ENCODE measurements at regions not wholly inside any gene's neighbourhood (a gene's known extent, or its start where the extent isn't known, plus 50 kb on each side); places are given as distances from the start of the nearest gene placed in this dataset.

GRCh38 chr22:23389271-23390071 is 190.6 kb downstream of the IGLL1 start:
- Histone ChIP-seq H4K91ac (ENCODE audit: low read depth, low read length) (no peak overlapping the region), H3K23ac (ENCODE audit: low read length) (no peak overlapping the region), H3K4ac (ENCODE audit: low read depth, low read length) (no peak overlapping the region), H3K27me3 (ENCODE audit: insufficient read depth, low read length) (no peaks in the 10 kb centered on the region), H3K9me3 (ENCODE audit: insufficient read depth, low read depth, low read length) (no peaks in the 10 kb centered on the region), H4K8ac (ENCODE audit: low read depth, low read length) (no peak overlapping the region), H2BK120ac (ENCODE audit: insufficient read depth, low read length, poor library complexity) (no peak overlapping the region), H3K4me1 (ENCODE audit: control insufficient read depth in 1 of 2, insufficient read depth in 2 of 2, low read length in 2 of 2) (peaks cover 4 to 7% of the 10 kb centered on the region in 2 experiments), H2BK5ac (ENCODE audit: low read depth, low read length, poor library complexity) (no peak overlapping the region), H3K4me2 (ENCODE audit: low read length) (no peak overlapping the region), H3K79me2 (ENCODE audit: control insufficient read depth, insufficient read depth, low read length, poor library complexity) (no peaks in the 10 kb centered on the region), H2AFZ (ENCODE audit: insufficient read depth, low read length, poor library complexity) (no peak overlapping the region), H3K4me3 (ENCODE audit: low read depth, low read length) (no peak overlapping the region), H3K14ac (ENCODE audit: low read length) (no peak overlapping the region), H4K12ac (ENCODE audit: low read depth, low read length) (no peak overlapping the region), H3K36me3 (ENCODE audit: control insufficient read depth in 1 of 2, insufficient read depth in 2 of 2, low read length in 2 of 2) (peaks cover 9 to 20% of the 10 kb centered on the region in 2 experiments), H3K79me1 (ENCODE audit: low read length) (no peaks in the 10 kb centered on the region), H2AK5ac (ENCODE audit: low read length) (no peak overlapping the region), H2BK12ac (ENCODE audit: low read length) (no peak overlapping the region), H3K18ac (ENCODE audit: low read length) (no peak overlapping the region), H3K9ac (ENCODE audit: low read length) (no peak overlapping the region), H3K27ac (ENCODE audit: low read depth, low read length) (no peak overlapping the region)
- no CpG with 5 or more reads among the region's 21 CpGs for WGBS (ENCODE audit: extremely low coverage, insufficient coverage, insufficient read length)
- no peak for DNase-seq

GRCh38 chr22:23388517-23388890 is 191.6 kb downstream of the IGLL1 start:
- no peak overlapping the region for H2BK120ac ChIP-seq (ENCODE audit: insufficient read depth, low read length, poor library complexity)
- H3K18ac ChIP-seq (ENCODE audit: low read length): no peak overlapping the region
- H3K4me2 ChIP-seq (ENCODE audit: low read length): no peak overlapping the region
- no peak overlapping the region for H3K4ac ChIP-seq (ENCODE audit: low read depth, low read length)
- no peak overlapping the region for H4K8ac ChIP-seq (ENCODE audit: low read depth, low read length)
- H2AFZ ChIP-seq (ENCODE audit: insufficient read depth, low read length, poor library complexity): no peak overlapping the region
- no peak for DNase-seq
- no peak overlapping the region for H4K91ac ChIP-seq (ENCODE audit: low read depth, low read length)
- no peaks in the 10 kb centered on the region for H3K27me3 ChIP-seq (ENCODE audit: insufficient read depth, low read length)
- no peaks in the 10 kb centered on the region for H3K79me2 ChIP-seq (ENCODE audit: control insufficient read depth, insufficient read depth, low read length, poor library complexity)
- no peak overlapping the region for H3K9ac ChIP-seq (ENCODE audit: low read length)
- peaks cover 9 to 19% of the 10 kb centered on the region in 2 experiments for H3K36me3 ChIP-seq (ENCODE audit: control insufficient read depth in 1 of 2, insufficient read depth in 2 of 2, low read length in 2 of 2)
- no peak overlapping the region for H3K4me3 ChIP-seq (ENCODE audit: low read depth, low read length)
- no peak overlapping the region for H2BK5ac ChIP-seq (ENCODE audit: low read depth, low read length, poor library complexity)
- no peak overlapping the region for H2BK12ac ChIP-seq (ENCODE audit: low read length)
- no peaks in the 10 kb centered on the region for H3K9me3 ChIP-seq (ENCODE audit: insufficient read depth, low read depth, low read length)
- H3K23ac ChIP-seq (ENCODE audit: low read length): no peak overlapping the region
- no peak overlapping the region for H3K27ac ChIP-seq (ENCODE audit: low read depth, low read length)
- H4K12ac ChIP-seq (ENCODE audit: low read depth, low read length): no peak overlapping the region
- H2AK5ac ChIP-seq (ENCODE audit: low read length): no peak overlapping the region
- H3K14ac ChIP-seq (ENCODE audit: low read length): no peak overlapping the region
- no peaks in the 10 kb centered on the region for H3K79me1 ChIP-seq (ENCODE audit: low read length)
- WGBS (ENCODE audit: extremely low coverage, insufficient coverage, insufficient read length): no CpG with 5 or more reads among the region's 8 CpGs
- peaks cover 4 to 7% of the 10 kb centered on the region in 2 experiments for H3K4me1 ChIP-seq (ENCODE audit: control insufficient read depth in 1 of 2, insufficient read depth in 2 of 2, low read length in 2 of 2)

- WGBS (ENCODE audit: extremely low coverage, insufficient coverage, insufficient read length): no CpG with 5 or more reads among the region's 32 CpGs
- H3K23ac ChIP-seq (ENCODE audit: low read length): no peak overlapping the region
These were observed 192.1 kb downstream of the IGLL1 start for GRCh38 chr22:23387827-23388516.

GRCh38 chr22:23386822-23387580 is 193.1 kb downstream of the IGLL1 start:
- H3K4me1 ChIP-seq (ENCODE audit: control insufficient read depth in 1 of 2, insufficient read depth in 2 of 2, low read length in 2 of 2): peaks cover 4 to 7% of the 10 kb centered on the region in 2 experiments
- no peak overlapping the region for H4K8ac ChIP-seq (ENCODE audit: low read depth, low read length)
- H3K79me1 ChIP-seq (ENCODE audit: low read length): no peaks in the 10 kb centered on the region
- H2BK5ac ChIP-seq (ENCODE audit: low read depth, low read length, poor library complexity): no peak overlapping the region
- WGBS (ENCODE audit: extremely low coverage, insufficient coverage, insufficient read length): no CpG with 5 or more reads among the region's 12 CpGs
- no peaks in the 10 kb centered on the region for H3K9me3 ChIP-seq (ENCODE audit: insufficient read depth, low read depth, low read length)
- H2AFZ ChIP-seq (ENCODE audit: insufficient read depth, low read length, poor library complexity): no peak overlapping the region
- H3K27ac ChIP-seq (ENCODE audit: low read depth, low read length): no peak overlapping the region
- no peak overlapping the region for H3K23ac ChIP-seq (ENCODE audit: low read length)
- no peak overlapping the region for H3K4me3 ChIP-seq (ENCODE audit: low read depth, low read length)
- no peak overlapping the region for H3K18ac ChIP-seq (ENCODE audit: low read length)
- DNase-seq: no peak
- no peak overlapping the region for H4K91ac ChIP-seq (ENCODE audit: low read depth, low read length)
- H2BK12ac ChIP-seq (ENCODE audit: low read length): no peak overlapping the region
- no peak overlapping the region for H4K12ac ChIP-seq (ENCODE audit: low read depth, low read length)
- H2BK120ac ChIP-seq (ENCODE audit: insufficient read depth, low read length, poor library complexity): no peak overlapping the region
- H3K4ac ChIP-seq (ENCODE audit: low read depth, low read length): no peak overlapping the region
- no peak overlapping the region for H3K4me2 ChIP-seq (ENCODE audit: low read length)
- H2AK5ac ChIP-seq (ENCODE audit: low read length): peak overlapping the region; percentile 45
- no peak overlapping the region for H3K14ac ChIP-seq (ENCODE audit: low read length)
- H3K79me2 ChIP-seq (ENCODE audit: control insufficient read depth, insufficient read depth, low read length, poor library complexity): no peaks in the 10 kb centered on the region
- H3K36me3 ChIP-seq (ENCODE audit: control insufficient read depth in 1 of 2, insufficient read depth in 2 of 2, low read length in 2 of 2): peaks cover 9 to 15% of the 10 kb centered on the region in 2 experiments
- H3K9ac ChIP-seq (ENCODE audit: low read length): no peak overlapping the region
- no peaks in the 10 kb centered on the region for H3K27me3 ChIP-seq (ENCODE audit: insufficient read depth, low read length)

More at GRCh38 chr22:23387827-23388516, 192.1 kb downstream of the IGLL1 start:
- no peak overlapping the region for H3K4ac ChIP-seq (ENCODE audit: low read depth, low read length)
- H2AFZ ChIP-seq (ENCODE audit: insufficient read depth, low read length, poor library complexity): no peak overlapping the region
- H3K9ac ChIP-seq (ENCODE audit: low read length): no peak overlapping the region
- no peak overlapping the region for H3K4me3 ChIP-seq (ENCODE audit: low read depth, low read length)
- H3K79me2 ChIP-seq (ENCODE audit: control insufficient read depth, insufficient read depth, low read length, poor library complexity): no peaks in the 10 kb centered on the region
- no peak overlapping the region for H2AK5ac ChIP-seq (ENCODE audit: low read length)
- no peak overlapping the region for H4K91ac ChIP-seq (ENCODE audit: low read depth, low read length)
- no peak overlapping the region for H3K14ac ChIP-seq (ENCODE audit: low read length)
- H3K79me1 ChIP-seq (ENCODE audit: low read length): no peaks in the 10 kb centered on the region
- H2BK5ac ChIP-seq (ENCODE audit: low read depth, low read length, poor library complexity): no peak overlapping the region
- H4K12ac ChIP-seq (ENCODE audit: low read depth, low read length): no peak overlapping the region
- no peaks in the 10 kb centered on the region for H3K9me3 ChIP-seq (ENCODE audit: insufficient read depth, low read depth, low read length)
- H3K4me2 ChIP-seq (ENCODE audit: low read length): no peak overlapping the region
- no peak overlapping the region for H2BK120ac ChIP-seq (ENCODE audit: insufficient read depth, low read length, poor library complexity)
- no peak overlapping the region for H3K27ac ChIP-seq (ENCODE audit: low read depth, low read length)
- peaks cover 4 to 7% of the 10 kb centered on the region in 2 experiments for H3K4me1 ChIP-seq (ENCODE audit: control insufficient read depth in 1 of 2, insufficient read depth in 2 of 2, low read length in 2 of 2)
- DNase-seq: no peak
- no peak overlapping the region for H2BK12ac ChIP-seq (ENCODE audit: low read length)
- no peak overlapping the region for H3K18ac ChIP-seq (ENCODE audit: low read length)
- no peaks in the 10 kb centered on the region for H3K27me3 ChIP-seq (ENCODE audit: insufficient read depth, low read length)
- no peak overlapping the region for H4K8ac ChIP-seq (ENCODE audit: low read depth, low read length)
- peaks cover 9 to 19% of the 10 kb centered on the region in 2 experiments for H3K36me3 ChIP-seq (ENCODE audit: control insufficient read depth in 1 of 2, insufficient read depth in 2 of 2, low read length in 2 of 2)
